GM10266 (cell line): ENCODE measurements at regions not wholly inside any gene's neighbourhood (a gene's known extent, or its start where the extent isn't known, plus 50 kb on each side); places are given as distances from the start of the nearest gene placed in this dataset.

Experiments
- DNase-seq: peaks from one replicate; pipeline ENCODE4 v3.0.0; 2012; ENCODE audit errors: extremely low spot score
- TF ChIP-seq, protein P1 (sequence below): IDR thresholded peaks from 2 replicates; pipeline ENCODE4 v1.5.1; 2012; ENCODE audit warnings: mild to moderate bottlenecking, low read depth; ENCODE audit not compliant: control insufficient read depth, insufficient read depth; ENCODE audit errors: missing control alignments

GRCh38 chr20:22366631-22367030 is 217.7 kb downstream of the FOXA2 start:
- TF ChIP-seq, protein P1, sequence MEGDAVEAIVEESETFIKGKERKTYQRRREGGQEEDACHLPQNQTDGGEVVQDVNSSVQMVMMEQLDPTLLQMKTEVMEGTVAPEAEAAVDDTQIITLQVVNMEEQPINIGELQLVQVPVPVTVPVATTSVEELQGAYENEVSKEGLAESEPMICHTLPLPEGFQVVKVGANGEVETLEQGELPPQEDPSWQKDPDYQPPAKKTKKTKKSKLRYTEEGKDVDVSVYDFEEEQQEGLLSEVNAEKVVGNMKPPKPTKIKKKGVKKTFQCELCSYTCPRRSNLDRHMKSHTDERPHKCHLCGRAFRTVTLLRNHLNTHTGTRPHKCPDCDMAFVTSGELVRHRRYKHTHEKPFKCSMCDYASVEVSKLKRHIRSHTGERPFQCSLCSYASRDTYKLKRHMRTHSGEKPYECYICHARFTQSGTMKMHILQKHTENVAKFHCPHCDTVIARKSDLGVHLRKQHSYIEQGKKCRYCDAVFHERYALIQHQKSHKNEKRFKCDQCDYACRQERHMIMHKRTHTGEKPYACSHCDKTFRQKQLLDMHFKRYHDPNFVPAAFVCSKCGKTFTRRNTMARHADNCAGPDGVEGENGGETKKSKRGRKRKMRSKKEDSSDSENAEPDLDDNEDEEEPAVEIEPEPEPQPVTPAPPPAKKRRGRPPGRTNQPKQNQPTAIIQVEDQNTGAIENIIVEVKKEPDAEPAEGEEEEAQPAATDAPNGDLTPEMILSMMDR, result no peak
- DNase-seq, result no peak

DNA sequence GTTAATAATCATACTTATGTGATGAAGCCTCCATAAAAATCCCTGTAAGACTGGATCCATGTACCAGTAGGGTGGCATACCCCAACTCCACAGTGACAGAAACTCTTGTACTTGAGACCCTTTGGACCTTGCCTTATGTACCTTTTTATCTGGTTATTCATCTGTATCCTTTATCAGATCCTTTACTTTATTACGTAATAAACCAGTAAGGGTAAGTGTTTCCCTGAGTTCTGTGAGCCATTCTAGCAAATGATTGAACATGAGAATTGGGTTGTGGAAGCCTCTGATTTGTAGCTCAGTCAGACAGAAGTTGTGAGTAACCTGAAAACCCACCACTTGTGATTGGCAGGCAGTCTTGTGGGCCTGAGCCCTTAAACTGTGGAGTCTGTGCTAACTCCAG is 229.7 kb downstream of the FOXA2 start:
- DNase-seq, result no peak
- TF ChIP-seq, protein P1, result no peak

GRCh38 chr20:22353586-22353985 is 230.8 kb downstream of the FOXA2 start:
- TF ChIP-seq, protein P1, result no peak

DNA sequence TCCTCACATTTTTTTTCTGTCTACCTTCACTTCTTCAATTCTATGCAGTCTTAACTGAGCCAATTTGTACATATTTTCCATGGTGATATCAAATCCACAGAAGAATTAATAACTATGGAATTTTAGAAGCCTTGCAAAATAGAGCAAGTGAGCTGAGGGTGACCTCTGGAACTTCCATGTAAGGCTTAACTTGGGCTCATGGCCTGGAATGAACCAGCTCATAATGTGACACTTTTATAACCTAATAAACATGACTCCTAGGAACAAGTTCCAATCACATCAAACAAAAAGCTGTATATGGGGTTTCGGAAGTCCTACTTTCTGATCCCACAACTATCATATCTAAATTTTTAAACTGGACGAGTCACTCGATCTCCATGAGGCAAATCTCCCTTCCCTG is 232.4 kb downstream of the FOXA2 start:
- TF ChIP-seq, protein P1, result no peak
- DNase-seq, result no peak

More at GRCh38 chr20:22353586-22353985, 230.8 kb downstream of the FOXA2 start:
- DNase-seq, result no peak

DNA sequence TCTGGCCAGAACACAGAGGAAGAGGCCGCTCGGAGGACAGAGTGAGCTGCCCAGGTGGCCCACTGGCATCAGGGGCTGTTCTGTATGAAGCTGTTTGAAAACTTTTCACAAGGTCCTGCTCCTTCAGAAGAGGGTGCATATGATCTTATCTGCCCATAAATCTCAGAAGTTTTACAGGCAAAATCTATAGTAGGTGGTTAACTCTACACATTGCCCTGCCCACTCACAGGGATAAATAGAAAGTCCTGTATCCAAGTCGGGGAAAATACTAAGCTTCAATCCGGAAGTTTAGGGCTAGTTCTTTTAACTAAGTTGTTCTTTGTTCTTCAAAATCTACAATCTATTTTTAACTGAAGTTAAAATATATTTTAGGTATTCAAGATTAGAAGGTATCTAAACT is 233.7 kb downstream of the FOXA2 start:
- DNase-seq, result no peak
- TF ChIP-seq, protein P1, result no peak

DNA sequence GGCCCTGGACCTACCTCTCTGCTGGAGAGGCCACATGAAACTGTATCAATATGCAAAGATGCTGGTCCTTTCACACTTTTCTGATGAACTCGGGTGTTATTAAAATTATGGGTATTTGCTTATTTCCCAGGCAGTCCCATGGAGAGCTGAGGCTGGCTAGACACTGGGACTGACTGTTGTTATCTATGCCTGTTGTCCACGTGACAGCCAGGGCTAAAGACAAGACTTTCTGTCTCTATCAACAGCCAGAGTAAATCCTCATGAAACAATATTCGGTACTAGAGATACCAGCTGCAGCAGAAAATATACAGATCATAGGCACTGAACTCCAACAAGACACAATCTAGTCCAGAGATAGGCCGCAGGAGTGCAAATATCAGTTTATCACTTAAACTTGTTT is 236.4 kb downstream of the FOXA2 start:
- TF ChIP-seq, protein P1, result no peak
- DNase-seq, result no peak

GRCh38 chr20:22346716-22347115 is 237.7 kb downstream of the FOXA2 start:
- no peak for DNase-seq
- TF ChIP-seq, protein P1, result no peak
